ENCODE measurements at regions not wholly inside any gene's neighbourhood (a gene's known extent, or its start where the extent isn't known, plus 50 kb on each side); places are given as distances from the start of the nearest gene placed in this dataset.
A peak's percentile ranks its signal among the peaks of the same experiment; 100 is the strongest.

DNA sequence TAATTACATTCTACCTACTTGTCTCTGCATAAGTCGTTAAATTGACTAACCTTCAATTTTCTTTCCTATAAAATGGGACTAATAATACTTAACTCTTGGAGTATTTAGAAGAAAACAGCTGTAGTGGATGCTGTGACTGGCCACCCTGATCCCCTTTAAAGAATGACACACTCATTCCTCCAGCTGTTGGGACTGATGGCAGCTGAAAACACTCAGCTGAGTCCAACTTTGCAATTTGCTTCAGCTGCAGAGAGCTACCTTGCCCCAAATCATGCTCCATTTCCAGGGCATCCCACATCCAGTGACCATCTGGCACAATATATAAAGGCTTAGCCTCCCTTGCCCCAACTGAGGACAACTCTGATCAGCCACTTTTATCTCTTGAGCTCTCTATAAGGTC, 89.1 kb downstream of the MID1IP1 start:
- DNase-seq: peak; percentile 69

DNA sequence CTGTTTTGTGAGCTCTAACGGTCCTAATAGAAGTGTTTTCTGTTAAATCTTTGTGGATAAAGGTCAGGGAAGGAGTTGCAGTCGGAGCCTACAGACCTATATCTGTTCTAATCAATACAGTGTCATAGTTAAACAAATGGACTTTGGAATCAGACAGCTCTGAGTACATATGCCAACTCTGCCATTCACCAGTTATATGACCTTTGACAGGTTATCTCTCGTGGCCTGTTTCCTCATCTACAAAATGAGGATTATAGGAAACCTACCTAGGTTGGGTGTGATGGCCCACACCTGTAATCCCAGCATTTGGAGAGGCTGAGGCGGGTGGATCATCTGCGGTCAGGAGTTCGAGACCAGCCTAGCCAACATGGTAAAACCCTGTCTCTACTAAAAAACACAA, 89.7 kb downstream of the MID1IP1 start:
- DNase-seq: no peak

DNA sequence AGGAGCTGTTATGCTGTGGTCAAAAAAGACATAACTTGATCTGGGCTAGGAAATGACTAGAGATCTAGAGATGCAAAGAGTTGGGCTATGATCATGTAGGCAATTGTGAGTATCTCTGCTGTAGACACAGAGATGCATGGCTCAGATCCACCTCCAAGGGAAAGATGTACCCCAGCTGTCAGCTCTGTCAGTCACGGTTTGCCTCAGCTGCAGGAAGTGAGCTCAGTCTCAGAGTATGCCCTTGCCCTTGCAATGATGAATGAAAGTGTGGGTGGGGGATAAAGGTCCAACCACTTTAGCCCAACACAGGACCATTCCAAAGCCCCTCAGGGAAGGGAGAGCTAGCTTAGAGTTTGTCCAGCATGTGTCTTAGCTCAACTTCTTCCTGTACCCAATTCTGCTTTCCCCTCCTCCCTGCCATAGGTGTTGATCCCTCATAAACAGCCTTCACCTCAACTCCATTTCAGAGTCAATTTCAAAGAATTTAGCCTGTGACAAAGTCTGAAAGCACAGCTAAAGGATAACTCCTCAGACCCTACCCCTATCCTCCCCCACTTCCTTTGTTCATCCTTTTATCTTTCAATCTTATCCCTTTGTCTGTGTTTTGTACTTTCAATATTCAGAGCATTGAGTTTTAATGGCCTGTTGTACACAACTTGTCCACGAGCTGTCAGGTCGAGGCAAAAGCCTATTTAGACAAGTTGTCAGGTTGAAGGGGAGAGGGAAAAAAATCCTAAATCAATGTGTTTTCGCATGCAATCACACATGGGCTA, 90.6 kb downstream of the MID1IP1 start:
- DNase-seq: peak; percentile 64

DNA sequence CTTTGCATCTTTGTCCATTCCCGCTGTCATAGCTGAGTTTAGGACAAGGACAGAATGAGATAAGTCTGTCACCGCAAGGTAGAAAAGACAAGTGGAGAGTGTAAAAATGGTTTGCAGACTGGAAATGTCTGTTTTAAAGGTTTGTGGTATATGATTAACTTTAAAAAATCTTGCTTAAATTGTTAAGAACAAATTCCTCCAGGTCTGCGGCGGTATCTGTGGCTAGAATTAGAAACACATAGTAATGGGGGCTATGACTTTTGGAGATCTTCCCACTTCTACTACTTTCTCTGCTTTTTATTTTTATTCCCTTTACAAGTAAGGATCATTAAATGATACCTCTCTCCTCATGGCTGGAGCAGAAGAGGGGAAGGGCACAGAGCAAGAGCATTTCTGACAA, 92.2 kb downstream of the MID1IP1 start:
- DNase-seq: no peak

DNA sequence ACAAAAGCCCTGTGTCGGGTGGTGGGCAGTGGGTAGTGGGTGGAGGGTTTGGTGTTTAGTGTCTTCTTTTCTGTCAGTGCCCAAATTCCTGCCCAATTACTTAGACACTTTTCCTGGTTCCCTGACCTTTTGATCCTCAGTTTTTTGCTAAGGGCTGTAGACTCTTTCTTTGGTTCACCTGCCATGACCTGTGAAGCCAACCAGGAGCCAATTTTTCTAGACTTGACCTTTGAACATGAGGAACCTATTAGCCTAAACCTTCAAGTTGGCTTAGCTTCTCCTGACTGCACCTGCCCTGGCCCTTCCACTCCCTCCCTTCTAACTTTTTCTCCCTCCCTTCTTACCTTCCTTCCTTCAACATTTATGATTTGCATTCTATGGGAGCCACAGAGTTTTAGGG, 94.5 kb downstream of the MID1IP1 start:
- no peak for DNase-seq

DNA sequence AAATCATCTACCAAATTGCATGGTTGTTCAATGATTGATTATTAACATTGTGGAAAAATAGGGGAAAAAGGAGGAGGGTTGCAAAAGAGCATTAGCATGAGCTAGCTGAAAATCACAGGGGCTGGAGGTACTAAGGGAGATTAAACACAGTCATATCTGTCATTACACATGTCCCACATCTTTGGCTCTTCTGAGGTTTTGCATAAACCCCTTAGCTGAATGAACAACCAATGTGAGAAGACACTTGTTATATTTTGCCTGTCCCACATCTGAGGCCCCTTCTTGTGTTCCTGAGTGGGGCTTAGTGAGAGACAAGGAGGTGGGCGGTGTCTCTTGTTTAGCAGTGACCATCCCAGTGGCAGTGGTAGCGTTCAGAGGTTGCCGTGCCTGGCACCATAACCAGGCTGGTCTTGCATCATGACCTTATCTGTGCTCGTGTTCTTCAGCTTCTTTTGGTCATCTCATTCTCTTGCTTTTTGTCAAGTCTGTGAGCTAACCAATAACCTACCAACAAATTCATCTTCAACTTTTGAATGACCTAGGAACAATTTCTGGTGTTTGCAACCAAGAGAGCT, 95.6 kb downstream of the MID1IP1 start:
- DNase-seq: no peak

DNA sequence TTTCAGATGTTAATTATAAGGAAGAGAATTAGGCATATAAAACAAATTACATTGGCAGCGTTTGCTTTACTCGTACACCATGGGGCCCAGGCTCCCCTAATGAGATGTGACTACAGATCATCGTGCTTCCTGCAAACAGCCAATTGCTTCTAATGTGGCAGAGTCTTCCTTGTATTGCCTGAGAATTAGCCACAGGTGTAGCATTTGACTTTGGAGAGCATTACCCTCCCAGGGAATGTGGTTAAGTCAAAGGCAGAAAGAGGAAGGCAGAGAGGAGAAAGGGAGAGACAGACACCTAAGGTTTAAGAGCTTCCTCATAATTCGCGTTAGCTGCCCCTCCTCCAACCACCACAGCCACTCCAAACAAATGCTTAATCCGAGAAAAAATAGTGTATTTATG, 97.0 kb downstream of the MID1IP1 start:
- no peak for DNase-seq

DNA sequence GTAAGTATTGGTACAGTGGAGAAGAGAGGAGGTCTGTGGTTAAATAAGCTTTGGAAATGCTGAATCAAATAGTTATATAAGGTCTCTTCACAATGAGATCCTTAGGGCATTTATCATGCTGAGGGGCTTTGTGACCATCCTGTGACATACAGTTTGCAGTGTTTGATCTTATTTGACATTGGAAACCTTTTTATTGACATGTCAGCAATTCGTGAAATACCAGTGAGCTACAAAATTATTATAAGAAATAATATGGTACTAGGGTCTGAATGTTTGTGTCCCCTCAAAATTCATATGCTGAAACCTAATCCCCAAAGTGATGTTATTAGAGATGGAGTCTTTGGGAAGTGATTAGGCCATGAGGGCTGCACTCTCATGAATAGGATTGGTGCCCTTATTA, 98.4 kb downstream of the MID1IP1 start:
- DNase-seq: no peak

DNA sequence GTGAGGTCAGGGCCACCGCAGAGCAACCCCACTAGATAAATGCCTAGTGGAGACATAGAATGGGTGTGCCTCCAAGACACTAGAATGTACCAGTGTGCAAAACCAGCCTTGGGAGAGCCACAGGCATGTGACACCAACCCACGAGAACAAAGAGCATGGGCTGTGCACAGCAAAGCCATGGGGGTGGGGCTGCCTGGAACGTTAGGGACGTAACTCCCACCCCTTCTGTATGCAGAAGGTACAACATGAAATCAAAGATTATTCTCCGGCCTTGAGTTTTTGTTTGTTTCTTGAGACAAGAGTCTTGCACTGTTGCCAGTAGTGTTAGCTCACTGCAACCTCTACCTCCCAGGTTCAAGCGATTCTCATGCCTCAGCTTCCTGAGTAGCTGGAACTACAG, 99.5 kb downstream of the MID1IP1 start:
- no peak for DNase-seq

DNA sequence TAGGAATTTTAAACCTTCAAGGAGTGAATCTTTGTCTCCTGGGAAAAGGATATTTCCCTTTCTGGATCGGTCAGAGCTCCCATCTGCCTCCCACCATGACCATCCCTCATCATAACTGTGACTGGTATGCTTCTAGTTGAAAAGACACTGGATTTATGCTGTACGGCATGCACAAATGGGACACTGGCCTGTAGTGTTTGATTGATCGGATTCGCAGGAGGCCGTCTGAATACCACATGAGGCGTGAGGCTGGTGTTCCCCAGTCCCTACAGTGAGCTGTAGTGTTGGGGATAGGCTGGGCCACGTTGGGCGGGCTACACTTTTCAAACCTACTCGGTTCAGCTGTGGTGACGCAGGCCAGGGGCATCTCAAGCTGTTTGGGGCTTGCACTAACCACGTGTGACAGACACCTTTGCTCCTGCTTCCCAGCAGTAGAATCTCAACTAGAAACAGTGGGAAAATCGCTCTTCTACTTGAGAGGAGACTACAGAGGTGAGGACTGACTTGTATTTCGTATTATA, 101.8 kb downstream of the MID1IP1 start:
- no peak for DNase-seq

DNA sequence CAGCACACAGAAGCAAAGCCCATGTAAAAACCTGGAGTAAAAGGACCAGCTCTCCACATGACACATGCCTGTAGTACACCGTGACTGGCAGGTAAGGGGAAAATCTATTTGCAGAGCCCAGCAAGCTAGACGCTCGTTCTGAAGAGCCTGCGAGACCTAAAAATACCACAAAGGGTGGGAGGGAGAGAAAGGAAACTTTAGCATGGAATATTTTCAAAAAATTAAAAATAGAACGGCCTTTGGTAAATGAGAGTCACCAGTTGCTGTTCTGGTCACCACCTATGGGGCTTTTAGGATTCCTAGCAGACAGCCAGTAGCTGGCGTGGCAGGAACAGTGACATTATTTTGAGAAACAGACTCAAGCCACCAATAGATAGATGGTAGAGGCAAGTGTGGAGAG, 115.5 kb downstream of the MID1IP1 start:
- DNase-seq: no peak

DNA sequence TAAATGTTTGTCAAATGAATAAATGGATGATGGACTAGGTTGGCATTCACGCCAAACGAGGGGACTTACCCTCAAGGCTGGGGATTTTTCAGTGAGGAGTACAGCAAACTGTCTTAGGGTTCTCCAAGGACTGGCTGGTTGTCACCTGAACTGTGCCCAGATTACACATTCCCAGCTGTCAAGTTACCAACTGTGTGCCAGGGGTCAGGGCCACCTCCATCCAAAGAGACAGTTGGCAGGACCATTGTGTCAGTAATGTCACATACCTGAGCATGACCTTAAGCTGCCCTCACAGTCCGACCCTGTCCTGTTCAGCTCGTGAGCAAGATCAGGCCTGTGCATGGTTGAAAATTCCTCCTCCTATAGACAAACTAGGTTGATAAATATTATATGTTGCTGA, 116.7 kb downstream of the MID1IP1 start:
- DNase-seq: no peak

DNA sequence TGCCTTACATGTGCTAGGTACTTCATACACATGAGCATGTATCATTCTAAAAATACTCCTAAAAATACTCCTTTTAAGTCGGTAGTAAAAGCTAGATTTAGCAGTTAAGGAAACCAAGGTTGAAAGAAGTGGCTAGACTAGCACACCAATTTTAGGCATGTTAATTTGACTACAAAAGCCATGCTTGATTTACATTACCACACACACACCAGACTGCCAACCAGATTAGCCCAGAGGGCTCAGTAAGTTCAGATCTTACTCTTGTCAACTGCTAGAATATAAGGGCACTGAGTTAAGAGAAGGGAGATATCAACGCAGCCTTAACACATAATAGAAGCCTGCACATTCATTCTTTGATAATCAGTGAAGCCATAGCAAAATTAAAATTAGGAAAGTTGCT, 117.9 kb downstream of the MID1IP1 start:
- DNase-seq: no peak

DNA sequence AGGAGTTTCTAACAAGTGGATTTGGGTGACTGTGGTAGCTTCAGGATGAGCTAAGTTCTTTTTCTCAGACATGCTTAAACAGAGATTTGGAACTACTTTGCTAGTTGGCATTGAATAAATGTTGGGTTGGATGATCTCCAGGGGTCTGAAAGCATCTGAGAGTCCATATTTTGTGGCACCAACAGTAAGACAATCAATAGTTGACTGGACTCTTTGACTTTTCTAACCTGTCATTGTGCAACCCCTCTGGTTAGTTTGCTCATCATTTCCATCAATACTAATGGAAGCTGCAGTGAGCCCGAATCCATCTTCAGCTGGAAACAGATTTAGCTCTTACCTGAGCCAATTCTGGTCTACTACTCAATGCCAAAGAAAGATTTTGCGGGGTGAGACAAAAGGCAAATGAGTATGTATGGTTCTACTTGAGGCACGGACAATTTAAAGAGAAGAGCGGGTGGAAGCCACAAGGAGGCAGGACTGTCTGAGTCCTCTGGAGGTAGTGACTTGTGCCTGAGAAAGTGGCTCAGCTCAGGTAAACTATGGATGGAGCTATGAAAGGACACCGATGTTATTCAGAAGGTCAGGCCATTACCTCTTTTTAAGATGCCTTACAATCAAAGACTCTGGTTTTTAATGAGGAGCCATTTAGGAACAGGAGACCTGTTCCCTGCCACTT, 118.7 kb downstream of the MID1IP1 start:
- DNase-seq: no peak

DNA sequence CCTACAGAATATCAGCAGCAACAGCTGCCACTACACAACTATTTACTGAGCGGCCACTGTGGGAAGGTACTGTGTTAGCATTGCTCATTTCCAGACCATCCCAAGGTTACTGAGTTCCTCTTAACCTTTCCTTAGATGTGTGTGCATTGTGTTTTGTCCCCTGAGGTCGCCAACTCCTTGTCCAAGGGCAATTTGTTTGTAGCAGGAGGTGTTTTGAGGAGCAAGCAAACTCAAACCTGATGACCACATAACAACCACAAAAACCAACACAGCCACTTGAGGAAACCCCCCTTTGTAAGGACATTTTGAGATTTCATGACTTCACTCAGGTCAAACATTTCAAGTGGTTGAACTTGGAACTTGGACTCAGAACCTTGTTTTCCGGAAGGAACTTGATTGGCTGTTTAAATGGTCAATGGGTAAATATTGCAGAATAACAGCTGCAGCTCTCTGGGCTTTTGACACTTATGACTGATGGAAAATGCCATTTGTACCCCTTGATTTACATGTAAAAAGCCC, 122.3 kb downstream of the MID1IP1 start:
- peak; percentile 21 for DNase-seq

DNA sequence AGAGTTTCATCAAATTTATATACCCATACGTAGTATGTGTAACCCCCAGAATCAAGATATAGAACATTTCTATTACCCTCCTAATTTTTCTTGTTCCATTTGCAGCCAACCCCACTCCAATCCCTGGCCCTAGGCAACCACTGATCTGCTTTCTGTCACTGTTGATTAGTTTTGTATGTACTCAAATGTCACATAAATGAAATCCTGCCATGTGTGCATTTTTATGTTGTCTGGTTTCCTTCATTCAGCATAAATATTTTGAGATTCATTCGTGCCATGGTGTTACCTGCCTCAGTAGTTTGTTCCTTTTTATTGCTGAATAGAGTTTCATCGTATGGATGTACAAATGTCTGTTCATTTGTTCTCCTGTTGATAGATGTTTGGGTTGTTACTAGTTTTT, 126.3 kb downstream of the MID1IP1 start:
- DNase-seq: no peak

DNA sequence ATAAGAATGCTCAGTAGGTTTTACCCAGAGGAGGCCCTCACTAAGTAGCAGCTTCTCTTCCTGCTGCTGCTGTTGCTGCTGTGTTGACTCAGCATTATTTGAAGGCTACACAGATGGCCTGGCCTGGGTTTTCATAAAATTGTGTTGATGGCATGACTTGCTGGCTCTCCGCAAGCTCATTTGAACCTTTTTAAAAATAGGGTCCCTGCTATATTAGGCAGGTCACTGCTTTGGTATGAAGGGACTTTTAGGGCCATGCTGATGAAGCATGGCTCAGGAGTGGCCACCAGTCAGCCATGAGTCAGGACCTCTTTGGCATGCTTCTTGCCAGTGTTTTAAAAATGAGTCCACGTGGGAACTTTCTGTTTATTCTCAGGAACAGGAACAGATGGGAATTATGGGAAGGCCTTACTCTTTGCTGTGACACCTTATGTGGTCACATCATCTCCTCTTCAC, 128.7 kb downstream of the MID1IP1 start:
- peak; percentile 5 for DNase-seq

DNA sequence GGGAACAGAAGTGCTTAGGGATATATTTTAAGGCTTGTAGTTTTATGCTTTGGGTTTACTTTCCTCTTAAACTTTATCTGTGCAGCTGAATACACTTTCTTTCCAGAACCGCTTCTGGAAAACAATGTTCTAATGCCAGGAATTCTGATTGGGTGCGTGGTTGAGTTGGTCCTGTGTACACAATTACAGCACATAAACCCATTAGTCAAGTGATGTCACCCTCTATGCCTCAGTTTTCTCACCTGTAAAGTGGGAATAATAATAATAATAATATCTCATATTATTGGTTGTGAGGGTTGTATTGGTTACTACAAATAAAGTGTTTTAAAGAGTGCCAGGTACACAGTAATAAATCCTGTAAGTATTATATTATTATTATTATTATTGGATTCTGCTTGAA, 129.2 kb downstream of the MID1IP1 start:
- no peak for DNase-seq

DNA sequence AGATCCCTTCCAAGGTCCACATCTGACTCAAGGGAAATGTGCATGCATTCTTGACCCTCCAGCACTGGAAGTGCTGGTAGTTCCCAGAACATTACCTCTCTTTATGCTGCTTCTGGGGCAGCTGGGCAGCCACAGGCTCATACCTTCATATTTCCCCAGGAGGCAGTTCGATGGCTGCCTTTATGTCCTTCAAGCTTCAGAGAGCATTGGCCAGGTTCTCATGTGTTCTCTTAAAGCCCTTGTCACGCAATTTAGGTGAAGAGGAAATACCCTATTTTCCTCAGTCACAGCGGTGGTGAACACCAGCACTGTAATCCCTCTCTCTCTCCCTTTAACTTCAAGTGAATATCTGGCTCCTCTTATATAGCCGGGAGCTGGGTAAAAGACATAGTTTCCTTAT, 134.3 kb downstream of the MID1IP1 start:
- DNase-seq: no peak

DNA sequence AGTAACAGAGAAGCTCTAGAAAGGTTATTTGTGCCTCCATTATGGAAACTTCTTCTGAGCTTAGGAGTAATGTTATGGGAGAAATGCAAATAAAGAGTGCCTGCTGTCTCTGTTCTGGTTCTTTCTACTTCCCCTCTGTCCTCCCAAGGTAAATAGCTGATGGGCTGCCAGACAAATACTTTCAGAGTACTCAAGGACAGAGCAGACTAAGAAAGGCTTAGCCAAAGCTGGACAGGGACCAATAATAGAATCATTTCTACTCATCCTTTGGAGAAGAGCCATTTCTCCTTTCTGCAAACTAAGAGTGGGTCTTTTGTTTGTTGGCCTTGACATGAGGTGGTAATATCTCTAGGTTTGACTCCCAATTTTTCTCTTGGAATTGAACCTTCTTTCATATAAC, 136.1 kb downstream of the MID1IP1 start:
- no peak for DNase-seq

DNA sequence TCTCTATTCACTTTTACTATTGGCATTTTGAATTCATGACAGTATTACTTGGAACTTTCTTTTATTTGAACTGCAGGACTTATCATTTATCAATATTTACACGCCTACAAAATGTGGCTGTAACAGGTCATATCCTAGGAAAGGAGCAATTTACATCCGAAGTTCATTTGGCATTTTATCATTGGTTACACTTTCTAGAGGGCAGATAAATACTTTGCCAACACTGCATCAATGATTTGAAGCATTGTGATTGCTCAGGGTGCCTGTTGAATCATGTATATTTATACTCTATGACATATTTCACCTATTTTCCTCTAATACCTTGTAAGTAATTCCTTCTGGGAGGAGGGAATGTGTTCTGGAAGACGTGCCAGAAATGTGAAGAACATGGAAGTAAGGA, 136.7 kb downstream of the MID1IP1 start:
- no peak for DNase-seq

DNA sequence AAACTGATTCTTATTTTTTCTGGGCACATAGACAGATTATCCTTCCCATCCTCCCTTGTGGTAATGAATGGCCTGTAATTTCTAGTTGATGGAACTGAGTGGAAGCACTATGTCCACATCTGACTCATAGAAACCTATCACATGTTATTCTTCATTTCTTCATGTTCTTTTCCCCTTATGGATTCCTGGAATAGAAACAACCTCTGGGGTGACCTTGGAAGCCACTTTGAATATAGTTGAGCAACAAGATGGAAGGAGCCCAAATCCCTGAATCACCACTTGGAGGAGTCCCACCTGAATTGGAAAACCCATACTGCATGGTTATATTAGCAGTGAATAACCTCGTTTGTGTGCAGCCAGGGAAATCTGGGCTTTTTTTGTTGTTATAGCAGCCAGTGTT, 137.8 kb downstream of the MID1IP1 start:
- no peak for DNase-seq

DNA sequence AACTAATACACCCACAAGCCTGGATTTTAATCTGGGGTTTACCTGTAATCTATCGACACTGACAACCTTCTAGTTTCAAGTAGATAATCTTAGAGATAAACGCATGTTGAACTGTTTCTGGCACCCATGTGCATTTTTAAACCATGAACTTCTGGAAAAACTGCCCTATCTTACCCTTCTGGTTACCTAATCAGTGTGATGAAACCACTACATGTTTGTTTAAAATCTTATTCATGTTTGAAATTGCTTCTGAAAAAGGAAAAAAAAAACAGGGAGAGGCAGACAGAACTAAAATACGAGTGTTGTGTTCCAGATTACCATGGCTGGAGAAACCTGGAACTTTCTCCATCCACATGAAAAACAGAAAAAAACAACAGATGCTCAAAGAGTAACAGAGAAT, 139.3 kb downstream of the MID1IP1 start:
- DNase-seq: no peak

All from tongue (tissue), 1 donor.